ENCODE measurements at regions not wholly inside any gene's neighbourhood (a gene's known extent, or its start where the extent isn't known, plus 50 kb on each side); places are given as distances from the start of the nearest gene placed in this dataset.

DNA sequence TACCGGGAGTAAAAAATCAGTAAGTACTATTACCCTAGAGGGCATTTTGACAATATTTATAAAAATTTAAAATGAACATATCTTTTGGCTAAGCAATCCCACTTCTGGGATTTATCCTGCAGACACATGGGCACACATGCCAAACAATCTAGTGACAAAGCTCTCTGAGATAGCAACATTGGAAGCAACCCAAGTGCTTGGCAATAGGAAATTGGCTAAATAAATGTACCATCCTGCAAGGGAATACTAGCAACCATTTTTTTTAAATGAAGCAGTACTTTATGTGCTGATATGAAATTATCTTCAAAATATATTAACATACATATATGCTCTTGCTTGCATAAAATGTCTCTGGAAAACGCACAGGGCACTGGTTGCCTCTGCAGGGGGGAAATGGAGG, 133.8 kb downstream of the SNX5 start:
- no peak for DNase-seq (ENCODE audit: low read depth, low spot score)
- Mint-ChIP-seq H3K9me3 (no peaks in the 10 kb centered on the region), H3K4me1 (peaks cover 28% of the 10 kb centered on the region), H3K36me3 (ENCODE audit: low read depth) (no peaks in the 10 kb centered on the region), H3K27me3 (ENCODE audit: low read depth) (no peaks in the 10 kb centered on the region), H3K4me3 (no peak overlapping the region), H3K27ac (ENCODE audit: unreplicated experiment) (no peak overlapping the region)
- TF ChIP-seq, protein P1, sequence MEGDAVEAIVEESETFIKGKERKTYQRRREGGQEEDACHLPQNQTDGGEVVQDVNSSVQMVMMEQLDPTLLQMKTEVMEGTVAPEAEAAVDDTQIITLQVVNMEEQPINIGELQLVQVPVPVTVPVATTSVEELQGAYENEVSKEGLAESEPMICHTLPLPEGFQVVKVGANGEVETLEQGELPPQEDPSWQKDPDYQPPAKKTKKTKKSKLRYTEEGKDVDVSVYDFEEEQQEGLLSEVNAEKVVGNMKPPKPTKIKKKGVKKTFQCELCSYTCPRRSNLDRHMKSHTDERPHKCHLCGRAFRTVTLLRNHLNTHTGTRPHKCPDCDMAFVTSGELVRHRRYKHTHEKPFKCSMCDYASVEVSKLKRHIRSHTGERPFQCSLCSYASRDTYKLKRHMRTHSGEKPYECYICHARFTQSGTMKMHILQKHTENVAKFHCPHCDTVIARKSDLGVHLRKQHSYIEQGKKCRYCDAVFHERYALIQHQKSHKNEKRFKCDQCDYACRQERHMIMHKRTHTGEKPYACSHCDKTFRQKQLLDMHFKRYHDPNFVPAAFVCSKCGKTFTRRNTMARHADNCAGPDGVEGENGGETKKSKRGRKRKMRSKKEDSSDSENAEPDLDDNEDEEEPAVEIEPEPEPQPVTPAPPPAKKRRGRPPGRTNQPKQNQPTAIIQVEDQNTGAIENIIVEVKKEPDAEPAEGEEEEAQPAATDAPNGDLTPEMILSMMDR (conservative IDR thresholded peaks at IDR 0.05), result no peak

DNA sequence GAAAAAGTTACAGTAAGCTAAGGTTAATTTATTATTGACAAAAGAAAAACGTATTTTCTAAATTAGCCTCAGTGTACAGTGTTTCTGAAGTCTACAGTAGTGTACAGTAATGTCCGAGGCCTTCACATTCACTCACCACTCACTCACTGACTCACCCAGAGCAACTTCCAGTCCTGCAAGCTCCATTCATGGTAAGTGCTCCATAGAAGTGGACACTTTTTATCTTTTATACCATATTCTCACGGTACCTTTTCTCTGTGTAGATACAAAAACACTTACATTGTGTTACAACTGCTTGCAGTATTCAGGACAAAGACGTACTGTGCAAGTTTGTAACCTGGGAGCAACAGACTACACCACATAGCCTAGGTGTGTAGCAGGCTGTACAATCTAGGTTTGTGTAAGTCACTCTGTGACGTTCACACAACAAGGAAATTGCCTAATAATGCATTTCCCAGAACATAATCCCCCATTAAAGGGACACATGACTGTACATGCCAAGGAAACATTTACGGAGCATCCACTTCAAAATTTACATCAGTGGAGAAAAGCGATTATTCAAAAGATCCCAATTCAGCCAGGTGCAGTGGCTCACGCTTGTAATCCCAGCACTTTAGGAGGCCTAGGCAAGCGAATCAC, 133.4 kb downstream of the BANF2 start:
- H3K27ac Mint-ChIP-seq (ENCODE audit: unreplicated experiment), result no peak overlapping the region
- no peak for DNase-seq (ENCODE audit: low read depth, low spot score)
- no peaks in the 10 kb centered on the region for H3K36me3 Mint-ChIP-seq (ENCODE audit: low read depth)
- H3K9me3 Mint-ChIP-seq, result no peaks in the 10 kb centered on the region
- H3K27me3 Mint-ChIP-seq (ENCODE audit: low read depth), result no peaks in the 10 kb centered on the region
- H3K4me1 Mint-ChIP-seq, result peaks cover 28% of the 10 kb centered on the region
- H3K4me3 Mint-ChIP-seq, result no peak overlapping the region
- TF ChIP-seq, protein P1 (conservative IDR thresholded peaks at IDR 0.05), result no peak

DNA sequence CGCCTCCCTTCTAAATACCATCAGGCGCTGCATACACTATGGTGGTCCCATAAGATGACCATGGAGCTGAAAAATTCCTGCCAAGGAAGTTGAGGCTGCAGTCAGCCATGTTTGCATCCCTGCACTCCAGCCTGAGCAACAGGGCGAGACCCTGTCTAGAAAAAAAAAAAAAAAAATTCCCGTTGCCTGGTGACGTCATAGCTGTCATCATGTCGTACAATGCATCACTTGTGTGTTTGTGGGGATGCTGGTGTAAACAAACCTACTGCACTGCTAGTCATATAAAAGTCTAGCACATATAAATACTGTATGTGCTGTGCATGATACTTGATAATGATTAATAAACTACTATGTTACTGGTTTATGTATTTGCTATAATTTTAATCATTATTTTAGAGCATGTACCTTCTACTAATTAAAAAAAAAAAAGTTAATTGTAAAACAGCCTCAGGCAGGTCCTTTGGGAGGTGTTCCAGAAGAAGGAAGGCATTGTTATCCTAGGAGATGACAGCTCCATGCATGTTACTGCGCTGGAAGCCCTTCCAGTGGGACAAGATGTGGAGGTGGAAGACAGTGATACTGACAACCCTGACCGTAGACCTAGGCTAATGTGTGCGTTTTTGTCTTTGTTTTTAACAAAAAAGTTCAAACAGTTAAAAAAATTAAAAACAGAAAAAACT, 132.6 kb downstream of the BANF2 start:
- no peak for DNase-seq (ENCODE audit: low read depth, low spot score)
- Mint-ChIP-seq H3K36me3 (ENCODE audit: low read depth) (no peaks in the 10 kb centered on the region), H3K27ac (ENCODE audit: unreplicated experiment) (no peak overlapping the region), H3K9me3 (no peaks in the 10 kb centered on the region), H3K4me3 (no peak overlapping the region), H3K4me1 (peaks cover 28% of the 10 kb centered on the region), H3K27me3 (ENCODE audit: low read depth) (no peaks in the 10 kb centered on the region)
- TF ChIP-seq, protein P1 (conservative IDR thresholded peaks at IDR 0.05), result no peak

DNA sequence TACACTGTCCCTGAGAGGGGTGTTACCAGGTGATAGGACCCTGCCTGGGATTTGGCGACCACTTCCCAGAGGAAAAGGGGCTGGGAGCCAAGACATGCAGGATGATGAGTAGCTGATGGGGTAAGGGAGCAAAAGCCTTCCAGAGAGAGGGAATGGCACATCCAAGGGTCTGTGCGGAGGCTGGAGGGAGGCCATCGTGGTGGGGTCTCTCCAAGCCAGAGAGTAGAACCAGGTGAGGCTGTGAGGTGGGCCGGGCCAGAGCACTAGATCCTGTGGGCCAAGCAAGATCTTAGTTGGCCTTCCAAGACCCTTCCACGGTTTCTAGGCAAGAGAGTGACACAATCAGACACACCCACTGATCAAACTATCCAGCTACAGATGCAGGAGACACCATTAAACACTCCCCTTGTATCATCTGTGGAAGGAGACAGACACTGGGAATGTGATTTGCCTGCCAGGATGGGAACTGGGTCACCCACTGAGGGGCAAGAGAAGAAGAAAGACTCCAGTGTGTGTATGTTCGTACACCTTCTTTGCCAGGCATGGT, 128.9 kb downstream of the BANF2 start:
- Mint-ChIP-seq H3K9me3 (no peaks in the 10 kb centered on the region), H3K36me3 (ENCODE audit: low read depth) (no peaks in the 10 kb centered on the region), H3K27me3 (ENCODE audit: low read depth) (no peaks in the 10 kb centered on the region), H3K4me1 (peaks cover 18% of the 10 kb centered on the region), H3K27ac (ENCODE audit: unreplicated experiment) (no peak overlapping the region), H3K4me3 (no peak overlapping the region)
- DNase-seq (ENCODE audit: low read depth, low spot score), result no peak
- TF ChIP-seq, protein P1 (conservative IDR thresholded peaks at IDR 0.05), result no peak

DNA sequence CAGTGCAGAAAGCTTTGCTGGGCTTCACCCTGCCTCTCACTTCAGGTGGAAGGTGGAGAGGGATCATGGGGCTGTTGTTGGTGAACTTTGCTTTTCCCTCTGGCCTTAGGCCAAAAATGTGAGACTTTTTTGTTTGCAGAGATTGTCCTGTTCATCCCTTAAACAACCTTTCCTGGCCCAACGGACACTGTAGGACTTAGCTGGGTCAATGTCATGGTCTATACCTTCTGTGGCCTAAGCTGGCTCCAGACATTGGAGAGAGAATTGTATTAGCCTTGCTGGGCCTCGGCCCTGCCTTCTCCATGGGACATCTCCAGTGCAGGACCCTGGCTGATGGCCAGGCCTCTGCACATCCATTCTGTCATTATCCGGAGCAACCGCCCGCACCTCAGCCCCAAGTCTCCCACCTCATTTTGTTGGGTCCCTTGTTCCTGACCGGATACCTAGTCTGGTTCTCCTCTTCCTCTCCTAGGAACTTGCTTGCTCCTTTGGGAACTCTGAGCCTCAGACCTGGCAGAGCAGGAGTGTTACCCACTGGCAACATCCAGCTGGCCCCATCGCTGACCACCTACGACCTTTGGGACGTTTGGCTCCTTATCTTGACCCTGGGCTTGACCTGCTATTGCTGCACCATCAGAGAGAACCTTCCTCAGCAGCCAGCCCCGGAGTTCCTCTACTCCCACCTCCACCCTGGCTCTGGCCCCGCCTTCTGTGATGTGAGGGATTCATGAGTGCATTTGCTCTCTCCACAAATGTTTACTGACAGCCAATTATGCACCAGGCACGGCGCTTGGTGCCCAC, 128.2 kb downstream of the BANF2 start:
- no peak overlapping the region for H3K4me3 Mint-ChIP-seq
- DNase-seq (ENCODE audit: low read depth, low spot score), result no peak
- no peak overlapping the region for H3K27ac Mint-ChIP-seq (ENCODE audit: unreplicated experiment)
- H3K9me3 Mint-ChIP-seq, result no peaks in the 10 kb centered on the region
- peaks cover 15% of the 10 kb centered on the region for H3K4me1 Mint-ChIP-seq
- TF ChIP-seq, protein P1 (conservative IDR thresholded peaks at IDR 0.05), result no peak
- H3K36me3 Mint-ChIP-seq (ENCODE audit: low read depth), result no peaks in the 10 kb centered on the region
- H3K27me3 Mint-ChIP-seq (ENCODE audit: low read depth), result no peaks in the 10 kb centered on the region

Data from neural crest cell (in vitro differentiated cells).